HG02798 (cell line): ENCODE measurements at regions not wholly inside any gene's neighbourhood (a gene's known extent, or its start where the extent isn't known, plus 50 kb on each side); places are given as distances from the start of the nearest gene placed in this dataset.

Source experiments
- ATAC-seq: cut with Tn5 transposase; IDR thresholded peaks from one replicate; pipeline ENCODE4 v1.9.1; 2021; ENCODE audit warnings: mild to moderate bottlenecking; ENCODE audit not compliant: unreplicated experiment, poor library complexity

DNA sequence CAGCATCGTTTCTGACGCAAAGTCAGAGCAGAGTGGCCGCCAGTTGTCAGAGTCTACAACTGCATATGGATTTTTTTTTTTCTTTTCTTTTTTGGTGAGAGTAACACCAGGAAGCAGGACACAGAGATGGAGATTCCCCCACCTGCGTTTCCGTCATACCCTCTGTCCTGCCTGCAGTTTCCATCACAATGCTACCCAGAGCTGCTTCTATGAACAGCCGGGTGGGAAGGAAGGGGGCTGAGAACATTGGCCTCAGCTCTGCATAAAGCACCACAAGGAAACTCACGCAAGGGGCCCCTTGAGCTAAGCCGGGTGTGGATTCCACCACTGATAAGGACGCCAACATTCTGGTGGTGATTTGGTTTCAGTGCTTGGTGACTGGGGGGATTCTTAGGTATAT, 183.5 kb upstream of the AFDN start:
- no peak for ATAC-seq

DNA sequence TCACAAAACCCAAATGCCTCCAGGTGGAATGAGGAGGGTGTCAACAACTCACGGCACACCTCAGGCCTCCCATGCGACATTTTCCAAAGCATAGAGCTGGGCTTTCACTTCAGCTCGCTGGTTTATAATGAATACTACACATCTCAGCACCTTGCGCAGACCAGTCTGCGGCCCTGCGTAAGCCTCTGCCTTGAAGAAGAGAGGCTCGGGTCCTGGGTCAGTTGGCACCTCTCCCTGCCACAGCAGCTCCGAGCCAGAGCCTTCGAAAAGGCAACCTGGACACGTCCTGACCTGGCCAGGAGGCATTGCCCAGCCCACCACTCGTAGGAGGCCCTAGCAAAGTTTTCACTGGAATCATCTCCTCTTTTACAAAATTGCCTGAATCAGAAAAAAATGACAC, 183.0 kb upstream of the AFDN start:
- ATAC-seq = no peak

DNA sequence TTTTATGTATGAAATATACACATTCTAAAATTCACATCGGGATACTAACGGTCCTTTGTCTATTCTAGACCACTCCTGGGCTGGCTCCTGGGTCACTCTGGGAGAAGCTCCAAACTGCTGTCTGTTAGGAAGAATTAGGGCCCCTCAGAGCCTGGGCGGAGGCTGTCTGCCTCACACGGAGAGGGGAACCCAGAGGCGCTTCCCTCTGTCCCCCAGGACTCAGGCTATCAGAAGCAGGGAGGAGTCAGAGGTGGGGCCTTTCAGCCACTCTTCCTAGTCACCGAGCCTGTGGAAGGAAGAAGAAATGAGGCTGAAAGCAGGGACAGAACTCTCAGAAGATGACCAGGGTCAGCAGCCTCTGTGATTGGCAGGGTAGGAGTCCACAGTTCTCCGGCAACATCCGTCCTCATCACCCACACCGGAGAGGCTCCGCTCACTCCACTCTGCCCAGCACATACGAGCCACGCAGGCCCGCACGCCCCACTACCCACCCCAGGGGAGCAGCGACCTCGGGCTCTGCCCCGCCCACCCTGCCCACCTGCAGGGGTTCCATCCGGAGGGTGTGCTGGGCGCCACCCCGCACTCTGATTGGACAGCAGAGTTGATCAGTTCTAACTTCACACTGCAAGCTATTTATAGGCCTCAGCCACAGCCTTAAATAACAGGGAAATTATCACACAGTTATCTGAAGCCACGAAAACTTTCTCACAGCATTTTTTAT, 182.1 kb upstream of the AFDN start:
- ATAC-seq = no peak

DNA sequence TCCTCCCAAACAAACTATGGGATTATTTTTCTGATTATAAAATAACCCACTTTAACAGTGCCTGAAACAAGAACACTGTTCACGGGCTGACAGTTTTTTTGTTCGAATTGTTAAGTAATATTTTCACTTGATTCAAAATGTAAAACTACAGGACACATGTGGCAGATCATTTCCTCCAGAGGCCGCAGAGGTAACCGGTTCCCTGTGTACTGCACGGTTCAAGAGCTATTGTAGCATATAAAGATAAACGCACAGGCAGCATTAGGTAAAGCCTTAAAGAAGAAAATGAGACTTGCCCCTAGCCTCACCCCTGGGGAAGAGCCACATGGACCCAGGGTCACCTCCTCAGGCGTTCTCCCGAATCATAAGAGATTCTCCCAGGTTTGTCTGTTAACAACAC, 181.3 kb upstream of the AFDN start:
- no peak for ATAC-seq

DNA sequence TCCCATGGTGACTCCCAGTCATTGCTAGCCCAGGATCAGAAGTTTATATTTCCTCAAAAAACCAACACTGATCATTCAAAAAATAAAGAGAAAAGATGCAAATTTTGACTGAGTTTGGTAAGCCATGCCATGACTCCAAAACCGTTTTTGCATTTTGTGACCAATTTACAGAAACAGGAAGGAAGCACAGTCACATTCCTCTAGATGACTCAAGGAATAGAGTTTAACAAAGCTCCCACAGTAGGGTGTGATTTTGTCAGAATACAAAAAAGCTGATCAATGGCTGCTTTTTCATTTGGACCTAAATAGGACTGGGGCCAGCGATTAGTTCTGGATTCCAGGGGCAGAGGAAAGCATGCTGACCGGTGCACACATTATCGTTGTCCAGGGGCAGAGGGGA, 179.4 kb upstream of the AFDN start:
- no peak for ATAC-seq

DNA sequence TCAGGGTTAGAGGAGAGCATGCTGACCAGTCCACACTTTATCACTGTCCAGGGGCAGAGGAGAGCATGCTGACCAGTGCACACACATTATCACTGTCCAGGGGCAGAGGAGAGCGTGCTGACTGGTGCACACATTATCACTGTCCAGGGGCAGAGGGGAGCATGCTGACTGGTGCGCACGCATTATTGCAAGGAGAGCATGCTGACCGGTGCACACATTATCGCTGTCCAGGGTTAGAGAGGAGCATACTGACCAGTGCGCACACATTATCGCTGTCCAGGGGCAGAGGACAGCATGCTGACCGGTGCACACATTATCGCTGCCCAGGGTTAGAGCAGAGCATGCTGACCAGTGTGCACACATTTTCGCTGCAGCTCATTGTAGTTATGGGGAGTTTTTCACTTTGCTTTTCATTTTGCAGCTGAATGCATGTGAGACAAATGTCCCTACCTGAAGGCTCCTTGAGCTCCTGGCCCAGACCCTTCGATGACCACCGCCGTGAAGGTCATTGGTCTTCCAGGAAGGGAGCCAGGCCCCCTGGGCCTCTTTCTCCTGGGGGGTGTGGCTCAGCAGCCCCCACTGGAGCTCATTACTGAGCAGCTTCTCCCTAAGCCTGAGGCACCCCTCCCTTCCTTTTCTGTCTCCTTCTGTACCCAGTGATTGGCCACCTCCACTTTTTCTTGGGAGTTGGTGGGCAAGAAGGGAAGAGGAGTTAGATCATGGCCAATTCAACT, 178.8 kb upstream of the AFDN start:
- ATAC-seq = no peak

DNA sequence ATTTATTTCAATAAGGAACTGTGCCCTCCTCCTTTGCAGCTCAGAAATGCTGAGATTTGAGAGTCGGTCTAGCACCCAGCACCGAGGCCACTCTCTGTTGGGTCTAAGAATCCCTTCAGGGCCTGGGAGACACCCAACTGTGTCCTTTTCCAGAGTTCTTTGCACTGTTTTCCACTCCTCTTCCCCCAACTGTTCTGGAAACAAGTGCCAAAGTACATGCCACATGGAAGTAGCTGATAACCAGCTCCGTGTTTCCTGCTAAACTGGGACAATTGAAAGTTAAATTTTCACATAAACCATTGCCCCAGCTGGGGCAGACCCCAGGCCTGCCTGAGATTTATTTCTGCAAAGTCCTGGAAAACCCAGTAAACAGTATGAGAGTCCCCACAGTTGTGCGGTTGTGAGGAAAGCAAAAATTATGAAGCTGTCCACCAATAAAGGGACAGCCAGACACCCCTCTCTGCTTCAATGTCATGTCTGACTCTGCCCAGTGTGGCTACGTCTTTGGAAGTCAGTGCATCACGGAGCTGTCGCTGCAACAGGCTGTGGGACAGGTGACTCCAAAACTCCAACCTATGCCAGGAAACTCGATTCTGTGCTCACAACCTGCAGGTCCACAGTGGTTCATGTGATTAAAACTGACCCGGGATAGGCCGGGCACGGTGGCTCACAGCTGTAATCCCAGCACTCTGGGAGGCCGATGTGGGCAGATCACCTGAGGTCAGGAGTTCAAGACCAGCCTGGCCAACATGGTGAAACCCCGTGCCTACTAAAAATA, 178.0 kb upstream of the AFDN start:
- no peak for ATAC-seq

DNA sequence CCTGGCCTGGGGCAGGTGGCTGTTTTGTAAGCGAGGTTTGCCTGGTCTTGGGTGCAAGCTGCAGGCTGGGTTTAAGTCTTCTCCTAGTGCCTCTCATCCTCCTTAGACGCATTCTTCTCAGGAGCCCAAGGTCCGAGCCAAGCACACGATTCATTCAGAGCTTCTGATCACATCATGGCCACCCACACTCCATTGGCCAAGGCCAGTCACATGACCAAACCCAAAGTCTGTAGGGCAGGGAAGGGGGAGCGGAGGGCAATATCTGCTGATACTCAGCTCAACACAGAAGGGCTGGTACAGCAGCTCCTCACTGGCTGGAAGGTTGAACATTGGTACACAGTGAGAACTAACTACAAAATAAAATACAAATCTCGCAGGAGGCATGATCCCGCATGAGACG, 177.2 kb upstream of the AFDN start:
- ATAC-seq = no peak

DNA sequence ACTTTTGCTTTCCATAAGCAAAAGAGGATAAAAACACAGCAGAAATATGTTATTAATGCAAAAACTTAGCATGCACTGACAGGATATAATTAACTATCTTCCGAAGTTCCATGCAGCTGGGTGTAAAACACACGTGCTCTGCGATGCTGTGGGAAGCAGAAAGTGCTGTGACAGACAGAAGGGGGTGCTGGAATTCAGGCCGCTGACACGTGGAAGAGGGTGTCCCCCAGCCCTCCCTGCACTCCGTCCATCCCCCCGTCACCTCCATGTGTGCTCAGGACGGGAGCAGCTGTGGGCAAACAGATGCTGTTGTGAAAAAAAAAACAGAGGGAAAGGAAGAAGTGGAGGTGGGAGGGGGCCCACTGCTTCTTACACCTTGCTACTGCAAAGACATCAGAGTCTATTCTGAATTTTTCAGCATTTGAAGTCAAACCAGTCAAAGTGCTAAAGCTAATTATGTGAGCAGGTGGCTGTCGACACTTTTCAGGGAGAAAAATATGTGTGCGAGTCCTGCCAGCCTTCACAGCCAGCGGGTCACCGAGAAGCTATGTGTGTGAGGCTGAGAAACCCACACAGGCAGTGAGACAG, 175.9 kb upstream of the AFDN start:
- no peak for ATAC-seq

DNA sequence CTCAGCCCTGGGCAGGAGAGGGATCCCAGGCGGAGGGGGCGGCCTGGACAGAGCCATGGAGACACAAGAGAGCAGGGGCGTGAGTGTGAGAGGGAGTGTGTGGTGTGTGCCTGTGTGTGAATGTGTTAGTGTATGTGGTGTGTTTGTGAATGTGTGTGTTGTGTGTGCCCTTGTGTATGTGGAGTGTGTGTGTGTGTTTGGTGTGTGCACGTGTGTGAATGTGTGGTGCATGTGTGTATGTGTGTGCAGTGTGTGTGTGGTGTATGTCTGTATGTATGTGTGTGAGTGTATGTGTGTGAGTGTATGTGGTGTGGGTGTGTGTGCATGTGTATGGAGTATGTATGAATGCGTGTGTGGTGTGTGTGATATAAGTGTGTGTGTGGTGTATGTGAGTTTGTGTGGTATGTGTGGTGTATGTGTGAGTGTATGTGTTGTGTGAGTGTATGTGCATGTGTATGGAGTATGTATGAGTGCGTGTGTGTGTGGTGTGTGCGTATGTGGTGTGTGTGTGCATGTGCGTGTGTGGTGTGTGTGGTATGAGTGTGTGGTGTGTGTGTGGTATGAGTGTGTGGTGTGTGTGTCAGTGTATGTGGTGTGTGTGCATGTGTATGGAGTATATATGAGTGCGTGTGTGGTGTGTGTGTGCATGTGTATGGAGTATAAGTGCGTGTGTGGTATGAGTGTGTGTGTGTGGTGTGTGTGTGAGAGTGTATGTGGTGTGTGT, 175.2 kb upstream of the AFDN start:
- ATAC-seq = no peak

DNA sequence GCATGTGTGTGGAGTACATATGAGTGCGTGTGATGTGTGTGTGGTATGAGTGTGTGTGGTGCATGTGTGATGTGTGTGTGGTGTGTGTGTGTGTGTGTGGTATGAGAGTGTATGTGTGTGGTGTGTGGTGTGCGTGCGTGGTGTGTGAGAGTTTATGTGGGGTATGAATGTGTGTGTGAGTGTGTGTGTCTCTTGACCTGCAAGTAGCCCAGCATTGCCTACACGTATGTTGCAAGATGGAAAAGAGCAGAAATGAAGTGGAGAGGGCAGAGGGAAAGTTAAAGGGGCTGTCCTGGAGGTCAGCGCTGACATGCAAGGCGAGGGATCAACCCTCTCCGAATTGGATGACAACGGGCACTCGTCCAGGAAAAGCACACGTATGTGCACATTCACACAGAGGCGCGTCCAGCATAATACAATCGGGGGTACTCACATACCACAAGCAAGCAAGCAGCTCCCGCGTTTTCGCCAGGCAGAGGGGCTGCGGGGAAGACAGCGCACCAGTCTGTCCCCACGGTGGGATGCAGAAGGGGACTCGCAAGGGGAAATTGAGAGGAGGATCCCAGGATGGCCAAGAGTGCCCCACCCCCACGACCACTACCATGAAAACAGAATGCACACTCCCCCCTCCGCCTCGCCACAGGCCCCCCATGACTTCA, 174.5 kb upstream of the AFDN start:
- ATAC-seq = no peak

DNA sequence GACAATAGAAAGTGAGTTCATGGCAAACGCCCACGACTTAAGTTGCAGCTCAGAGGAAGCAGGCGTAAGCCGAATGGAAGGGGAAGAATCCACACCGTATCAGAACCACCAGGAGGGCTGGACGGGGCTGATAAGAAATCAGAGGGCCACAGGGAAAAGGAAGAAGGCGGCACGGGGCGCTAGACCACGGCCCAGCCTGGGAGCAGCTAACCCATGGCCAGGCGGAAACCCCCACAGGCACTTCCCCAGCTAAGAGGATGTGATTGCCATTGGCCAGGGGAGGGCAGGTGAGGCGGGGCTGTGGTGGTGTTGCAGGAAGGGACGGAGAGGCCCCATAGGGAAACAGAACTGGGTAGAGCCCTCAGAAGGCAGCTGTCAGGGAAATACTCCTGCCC, 174.0 kb upstream of the AFDN start:
- ATAC-seq = no peak

DNA sequence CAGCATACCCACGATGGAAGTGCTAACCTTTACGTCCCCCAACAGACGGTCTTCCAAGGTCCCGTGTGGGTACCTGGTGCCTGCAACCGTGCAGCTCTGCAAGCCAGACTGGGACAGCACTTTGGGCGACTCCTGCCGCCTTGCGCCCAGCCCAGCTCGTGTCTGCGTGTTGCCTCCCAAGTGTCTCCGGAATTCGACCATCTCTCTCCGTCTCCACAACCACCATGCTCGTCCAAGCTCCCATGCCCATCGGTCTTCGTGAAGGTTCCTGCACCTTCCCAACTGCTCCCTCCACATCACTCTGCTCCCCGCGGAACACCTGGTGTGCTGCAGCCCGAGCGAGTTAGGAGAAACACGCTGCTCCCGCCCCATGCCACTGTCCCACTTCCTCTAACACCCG, 173.2 kb upstream of the AFDN start:
- no peak for ATAC-seq

DNA sequence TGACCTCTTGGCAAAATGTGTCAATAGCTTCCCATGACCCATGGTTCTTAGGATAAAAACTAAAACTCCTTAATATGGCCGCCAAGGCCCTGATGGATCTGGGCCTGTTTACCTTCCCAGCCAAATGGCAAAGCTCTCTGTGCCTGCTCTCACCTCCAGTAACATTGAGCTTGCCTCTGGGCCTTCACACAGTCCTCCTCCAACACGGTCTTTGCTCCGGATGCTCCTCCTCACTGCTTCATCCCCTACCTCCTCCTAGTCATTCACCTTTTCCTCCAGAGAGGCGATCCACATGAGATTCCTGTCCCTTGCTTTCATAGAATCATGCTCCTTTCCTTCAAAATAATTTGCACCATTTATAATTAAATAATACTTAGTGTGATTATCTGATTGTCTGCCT, 172.3 kb upstream of the AFDN start:
- no peak for ATAC-seq

DNA sequence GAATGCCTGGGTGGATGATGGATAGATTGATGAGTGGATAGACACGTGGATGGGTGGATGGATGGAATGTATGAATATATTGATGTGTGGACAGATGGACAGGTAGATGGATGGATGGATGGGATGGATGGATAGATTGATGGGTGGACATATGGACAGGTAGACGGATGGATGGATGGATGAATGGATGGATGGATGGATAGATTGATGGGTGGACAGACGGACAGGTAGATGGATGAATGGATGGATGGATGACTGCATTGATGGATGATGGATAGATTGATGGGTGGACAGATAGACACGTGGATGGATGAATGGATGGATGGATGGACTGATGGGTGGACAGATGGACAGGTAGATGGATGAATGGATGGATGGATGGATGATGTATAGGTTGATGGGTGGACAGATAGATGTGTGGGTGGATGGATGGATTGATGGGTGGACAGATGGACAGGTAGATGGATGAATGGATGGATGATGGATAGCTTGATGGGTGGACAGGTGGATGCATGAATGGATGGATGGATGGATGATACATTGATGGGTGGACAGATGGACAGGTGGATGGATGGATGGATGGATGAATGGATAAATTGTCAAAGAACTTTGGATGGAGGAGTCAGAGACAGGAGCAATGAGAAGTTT, 171.4 kb upstream of the AFDN start:
- ATAC-seq = no peak

DNA sequence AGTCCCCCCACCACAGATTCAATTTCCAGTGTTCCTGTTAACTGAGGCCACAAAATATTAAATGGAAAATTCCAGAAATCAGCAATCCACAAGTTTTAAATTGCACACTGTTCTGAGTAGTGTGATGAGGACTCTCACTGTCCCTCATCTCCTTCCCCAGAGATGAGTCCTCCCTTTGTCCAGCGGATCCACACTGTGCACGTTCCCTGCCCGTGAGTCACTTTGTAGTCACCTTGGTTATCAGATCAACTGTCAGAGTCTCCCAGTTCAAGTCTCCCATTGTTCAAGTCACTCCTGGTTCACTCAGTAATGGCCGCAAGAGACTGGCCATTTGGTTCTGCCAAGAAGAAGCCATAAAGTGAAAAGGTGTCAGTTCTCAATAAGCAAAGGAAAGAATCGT, 168.6 kb upstream of the AFDN start:
- no peak for ATAC-seq

DNA sequence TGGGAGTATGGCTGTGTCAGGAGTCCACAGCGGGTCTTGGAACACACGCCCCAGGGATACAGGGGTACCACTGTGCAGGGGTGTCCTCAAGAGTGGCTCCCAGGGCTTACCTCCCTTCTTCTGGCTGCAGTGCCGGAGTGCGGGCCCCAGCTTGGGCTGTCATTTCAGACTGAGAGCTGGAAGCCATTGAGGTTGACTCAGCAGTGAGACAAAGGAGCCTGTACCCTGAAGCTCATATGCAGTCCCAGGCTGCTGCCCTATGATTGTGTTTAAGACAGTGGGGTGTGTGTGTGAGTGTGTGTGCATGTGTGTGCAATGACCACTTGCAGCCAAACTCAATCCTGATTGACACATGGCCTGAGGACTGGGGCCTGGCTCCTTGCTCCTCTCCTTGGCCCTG, 167.7 kb upstream of the AFDN start:
- ATAC-seq = no peak

DNA sequence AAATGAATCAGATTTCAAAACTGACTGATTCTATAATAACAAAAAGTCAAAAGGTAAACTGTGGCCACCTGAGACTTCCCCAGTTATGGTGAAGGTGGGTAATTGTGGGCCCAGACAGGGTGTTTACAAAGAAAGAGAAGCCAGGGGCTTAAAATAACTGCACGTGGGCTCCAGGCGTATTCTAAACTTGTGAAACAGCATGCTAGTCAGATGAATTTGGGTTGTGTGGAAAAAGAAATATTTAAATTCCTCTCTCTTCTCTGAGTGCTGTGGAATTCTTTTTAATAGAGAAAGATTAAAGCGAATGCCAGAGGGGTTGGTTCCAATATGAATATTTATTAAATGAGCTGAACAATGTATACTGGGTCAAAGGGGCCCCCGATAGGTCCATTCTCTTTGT, 166.3 kb upstream of the AFDN start:
- no peak for ATAC-seq

DNA sequence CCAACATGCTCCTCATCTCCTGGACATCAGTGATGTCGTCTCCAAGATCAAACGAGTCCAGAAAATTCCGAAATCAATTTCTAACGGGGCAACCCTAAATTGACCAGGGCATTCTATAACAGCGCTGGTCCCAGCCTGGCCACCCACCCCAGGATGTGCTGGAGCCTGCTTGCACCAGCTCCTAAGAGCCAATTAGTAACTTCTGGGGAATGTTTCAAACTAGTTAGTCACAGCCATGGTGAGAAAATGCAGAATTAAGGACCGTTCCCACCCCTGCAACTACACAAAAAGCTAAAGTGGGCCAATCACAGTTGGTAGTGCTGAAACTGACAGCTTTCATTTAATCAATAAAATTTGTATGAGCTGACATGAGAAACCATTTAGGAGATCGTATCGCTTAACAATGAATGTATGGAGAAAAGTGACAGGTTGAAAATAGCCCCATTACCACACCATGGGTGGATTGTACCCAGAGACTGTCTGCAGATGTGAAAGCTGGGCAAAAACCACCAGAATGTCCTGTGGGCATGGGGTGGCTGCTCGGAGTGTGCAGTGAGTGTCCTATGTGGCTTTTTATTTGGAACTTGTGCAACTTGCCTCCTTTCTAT, 165.7 kb upstream of the AFDN start:
- ATAC-seq = no peak
